ENCODE measurements at regions not wholly inside any gene's neighbourhood (a gene's known extent, or its start where the extent isn't known, plus 50 kb on each side); places are given as distances from the start of the nearest gene placed in this dataset.

GRCh38 chr10:84991301-84991700 is 662.9 kb downstream of the CCSER2 start:
- DNase-seq (no peak), ATAC-seq (no peak)
- no peak overlapping the region for H3K27ac ChIP-seq (ENCODE audit: low read length)
- H3K4me3 ChIP-seq (ENCODE audit: low read length): no peak overlapping the region
- no peaks in the 10 kb centered on the region for H3K4me1 ChIP-seq (ENCODE audit: control insufficient read depth, insufficient read depth, low read length)
- no peaks in the 10 kb centered on the region for H3K27me3 ChIP-seq (ENCODE audit: control insufficient read depth, insufficient read depth)
- intact Hi-C loops (cut with DNase I): no loop called here
- H3K9me3 ChIP-seq (ENCODE audit: control insufficient read depth, low read length): no peaks in the 10 kb centered on the region
- 45% methylated on average over 2 of the region's 2 CpGs for WGBS

- Histone ChIP-seq H3K4me1 (ENCODE audit: control insufficient read depth, insufficient read depth, low read length) (no peaks in the 10 kb centered on the region), H3K9me3 (ENCODE audit: control insufficient read depth, low read length) (no peaks in the 10 kb centered on the region), H3K27ac (ENCODE audit: low read length) (no peak overlapping the region), H3K4me3 (ENCODE audit: low read length) (no peak overlapping the region), H3K27me3 (ENCODE audit: control insufficient read depth, insufficient read depth) (no peaks in the 10 kb centered on the region)
- 77% methylated on average over 9 of the region's 9 CpGs for WGBS
- ATAC-seq (no peak), DNase-seq (no peak)
- intact Hi-C loops (cut with DNase I): no loop called here
These were observed 665.1 kb downstream of the CCSER2 start for GRCh38 chr10:84993251-84994035.

GRCh38 chr10:84994722-84995121 is 666.3 kb downstream of the CCSER2 start:
- Histone ChIP-seq H3K4me3 (ENCODE audit: low read length) (no peak overlapping the region), H3K9me3 (ENCODE audit: control insufficient read depth, low read length) (no peaks in the 10 kb centered on the region), H3K27ac (ENCODE audit: low read length) (no peak overlapping the region), H3K4me1 (ENCODE audit: control insufficient read depth, insufficient read depth, low read length) (no peaks in the 10 kb centered on the region), H3K27me3 (ENCODE audit: control insufficient read depth, insufficient read depth) (no peaks in the 10 kb centered on the region)
- DNase-seq: no peak
- ATAC-seq: no peak
- intact Hi-C loops (cut with DNase I): no loop called here
- WGBS: 62% methylated on average over 1 of the region's 1 CpG

- Histone ChIP-seq H3K4me1 (ENCODE audit: control insufficient read depth, insufficient read depth, low read length) (no peaks in the 10 kb centered on the region), H3K4me3 (ENCODE audit: low read length) (no peak overlapping the region), H3K27me3 (ENCODE audit: control insufficient read depth, insufficient read depth) (no peaks in the 10 kb centered on the region), H3K9me3 (ENCODE audit: control insufficient read depth, low read length) (no peaks in the 10 kb centered on the region), H3K27ac (ENCODE audit: low read length) (no peak overlapping the region)
- ATAC-seq: no peak
- WGBS: 91% methylated on average over 3 of the region's 3 CpGs
- no peak for DNase-seq
- intact Hi-C loops (cut with DNase I): no loop called here
These were observed 668.2 kb downstream of the CCSER2 start for GRCh38 chr10:84996580-84996979.

- 46% methylated on average over 2 of the region's 2 CpGs for WGBS
These were observed 669.5 kb downstream of the CCSER2 start for GRCh38 chr10:84997870-84998269.

GRCh38 chr10:84999929-85000328 is 671.5 kb downstream of the CCSER2 start:
- no peaks in the 10 kb centered on the region for H3K27me3 ChIP-seq (ENCODE audit: control insufficient read depth, insufficient read depth)
- DNase-seq: no peak
- WGBS: 81% methylated on average over 4 of the region's 4 CpGs

More at GRCh38 chr10:84997870-84998269, 669.5 kb downstream of the CCSER2 start:
- intact Hi-C loops (cut with DNase I): no loop called here
- no peak for DNase-seq
- Histone ChIP-seq H3K27ac (ENCODE audit: low read length) (no peak overlapping the region), H3K4me1 (ENCODE audit: control insufficient read depth, insufficient read depth, low read length) (no peaks in the 10 kb centered on the region), H3K9me3 (ENCODE audit: control insufficient read depth, low read length) (no peaks in the 10 kb centered on the region), H3K27me3 (ENCODE audit: control insufficient read depth, insufficient read depth) (no peaks in the 10 kb centered on the region), H3K4me3 (ENCODE audit: low read length) (no peak overlapping the region)
- ATAC-seq: no peak

GRCh38 chr10:85003083-85003482 is 674.7 kb downstream of the CCSER2 start:
- Histone ChIP-seq H3K4me1 (ENCODE audit: control insufficient read depth, insufficient read depth, low read length) (no peaks in the 10 kb centered on the region), H3K27me3 (ENCODE audit: control insufficient read depth, insufficient read depth) (no peaks in the 10 kb centered on the region), H3K27ac (ENCODE audit: low read length) (no peak overlapping the region), H3K4me3 (ENCODE audit: low read length) (no peak overlapping the region), H3K9me3 (ENCODE audit: control insufficient read depth, low read length) (no peaks in the 10 kb centered on the region)
- ATAC-seq (no peak), DNase-seq (no peak)
- intact Hi-C loops (cut with DNase I): no loop called here
- WGBS: 44% methylated on average over 1 of the region's 1 CpG

More at GRCh38 chr10:84999929-85000328, 671.5 kb downstream of the CCSER2 start:
- Histone ChIP-seq H3K27ac (ENCODE audit: low read length) (no peak overlapping the region), H3K4me3 (ENCODE audit: low read length) (no peak overlapping the region), H3K9me3 (ENCODE audit: control insufficient read depth, low read length) (no peaks in the 10 kb centered on the region), H3K4me1 (ENCODE audit: control insufficient read depth, insufficient read depth, low read length) (no peaks in the 10 kb centered on the region)
- ATAC-seq: no peak
- intact Hi-C loops (cut with DNase I): no loop called here

- Histone ChIP-seq H3K27me3 (ENCODE audit: control insufficient read depth, insufficient read depth) (no peaks in the 10 kb centered on the region), H3K9me3 (ENCODE audit: control insufficient read depth, low read length) (no peaks in the 10 kb centered on the region), H3K4me1 (ENCODE audit: control insufficient read depth, insufficient read depth, low read length) (no peaks in the 10 kb centered on the region), H3K27ac (ENCODE audit: low read length) (no peak overlapping the region), H3K4me3 (ENCODE audit: low read length) (no peak overlapping the region)
- ATAC-seq (no peak), DNase-seq (no peak)
- intact Hi-C loops (cut with DNase I): no loop called here
- 73% methylated on average over 6 of the region's 6 CpGs for WGBS
These were observed 680.2 kb downstream of the CCSER2 start for GRCh38 chr10:85008488-85009184.

GRCh38 chr10:85012305-85012704 is 683.9 kb downstream of the CCSER2 start:
- H3K4me1 ChIP-seq (ENCODE audit: control insufficient read depth, insufficient read depth, low read length): no peaks in the 10 kb centered on the region
- 81% methylated on average over 2 of the region's 2 CpGs for WGBS
- DNase-seq (no peak), ATAC-seq (no peak)
- intact Hi-C loops (cut with DNase I): no loop called here
- no peaks in the 10 kb centered on the region for H3K27me3 ChIP-seq (ENCODE audit: control insufficient read depth, insufficient read depth)
- H3K4me3 ChIP-seq (ENCODE audit: low read length): no peak overlapping the region
- no peak overlapping the region for H3K27ac ChIP-seq (ENCODE audit: low read length)
- no peaks in the 10 kb centered on the region for H3K9me3 ChIP-seq (ENCODE audit: control insufficient read depth, low read length)

- DNase-seq (no peak), ATAC-seq (no peak)
- intact Hi-C loops (cut with DNase I): no loop called here
- Histone ChIP-seq H3K27me3 (ENCODE audit: control insufficient read depth, insufficient read depth) (no peaks in the 10 kb centered on the region), H3K9me3 (ENCODE audit: control insufficient read depth, low read length) (no peaks in the 10 kb centered on the region), H3K4me3 (ENCODE audit: low read length) (no peak overlapping the region), H3K4me1 (ENCODE audit: control insufficient read depth, insufficient read depth, low read length) (no peaks in the 10 kb centered on the region), H3K27ac (ENCODE audit: low read length) (no peak overlapping the region)
These were observed 698.6 kb downstream of the CCSER2 start for GRCh38 chr10:85026878-85027467.

GRCh38 chr10:85032981-85033380 is 704.6 kb downstream of the CCSER2 start:
- 75% methylated on average over 1 of the region's 1 CpG for WGBS
- intact Hi-C loops (cut with DNase I): no loop called here
- DNase-seq: no peak

More at GRCh38 chr10:85032981-85033380, 704.6 kb downstream of the CCSER2 start:
- no peaks in the 10 kb centered on the region for H3K9me3 ChIP-seq (ENCODE audit: control insufficient read depth, low read length)
- no peaks in the 10 kb centered on the region for H3K4me1 ChIP-seq (ENCODE audit: control insufficient read depth, insufficient read depth, low read length)
- no peak overlapping the region for H3K27ac ChIP-seq (ENCODE audit: low read length)
- no peak overlapping the region for H3K4me3 ChIP-seq (ENCODE audit: low read length)
- ATAC-seq: no peak
- H3K27me3 ChIP-seq (ENCODE audit: control insufficient read depth, insufficient read depth): no peaks in the 10 kb centered on the region

Measured in right cardiac atrium (tissue), 5 donors.